ENCODE measurements at regions not wholly inside any gene's neighbourhood (a gene's known extent, or its start where the extent isn't known, plus 50 kb on each side); places are given as distances from the start of the nearest gene placed in this dataset.

GRCh38 chr5:96200641-96201040 is 232.4 kb downstream of the PCSK1 start (continued):
- TF ChIP-seq ARID4B (CRISPR knock-in tag; IDR thresholded peaks at IDR 0.05; ENCODE audit: borderline replicate concordance) (no peak), E2F4 (CRISPR knock-in tag; IDR thresholded peaks at IDR 0.05; ENCODE audit: borderline replicate concordance, low read depth) (no peak), ZBTB21 (CRISPR knock-in tag; IDR thresholded peaks at IDR 0.05; ENCODE audit: borderline replicate concordance) (no peak), ATF3 (CRISPR knock-in tag; conservative IDR thresholded peaks at IDR 0.05) (no peak), FOXK1 (CRISPR knock-in tag; IDR thresholded peaks at IDR 0.05) (no peak), ESRRA (CRISPR knock-in tag; IDR thresholded peaks at IDR 0.05; ENCODE audit: borderline replicate concordance) (no peak), ZNF219 (CRISPR knock-in tag; IDR thresholded peaks at IDR 0.05; ENCODE audit: borderline replicate concordance) (no peak)

GRCh38 chr5:96199713-96200183 is 233.3 kb downstream of the PCSK1 start:
- Mint-ChIP-seq H3K27ac (no peak overlapping the region), H3K27me3 (ENCODE audit: low read depth) (no peaks in the 10 kb centered on the region), H3K4me1 (no peaks in the 10 kb centered on the region), H3K36me3 (no peaks in the 10 kb centered on the region), H3K4me3 (no peak overlapping the region), H3K9me3 (no peaks in the 10 kb centered on the region)
- ChIA-PET CTCF (no interaction called here), POLR2A (no interaction called here)
- TF ChIP-seq HMGXB4 (CRISPR knock-in tag; IDR thresholded peaks at IDR 0.05) (no peak), CBFB (CRISPR knock-in tag; IDR thresholded peaks at IDR 0.05; ENCODE audit: low read depth) (no peak), EMX1 (CRISPR knock-in tag; IDR thresholded peaks at IDR 0.05) (no peak), ZNF396 (CRISPR knock-in tag; IDR thresholded peaks at IDR 0.05; ENCODE audit: borderline replicate concordance) (no peak), CTCF (IDR thresholded peaks at IDR 0.05) (no peak), SMAD3 (CRISPR knock-in tag; IDR thresholded peaks at IDR 0.05; ENCODE audit: borderline replicate concordance) (no peak)
- no peak for DNase-seq (ENCODE audit: low spot score)
- ATAC-seq: no peak

- ATAC-seq (no peak), DNase-seq (ENCODE audit: low spot score) (no peak)
- no peaks in the 10 kb centered on the region for H3K9me3 Mint-ChIP-seq
- H3K4me1 Mint-ChIP-seq: no peaks in the 10 kb centered on the region
- H3K4me3 Mint-ChIP-seq: no peak overlapping the region
- H3K36me3 Mint-ChIP-seq: no peaks in the 10 kb centered on the region
- ChIA-PET POLR2A (no interaction called here), CTCF (no interaction called here)
- H3K27me3 Mint-ChIP-seq (ENCODE audit: low read depth): no peaks in the 10 kb centered on the region
- H3K27ac Mint-ChIP-seq: no peak overlapping the region
- TF ChIP-seq TEAD1 (CRISPR knock-in tag; IDR thresholded peaks at IDR 0.05): no peak
- TF ChIP-seq IRF2 (CRISPR knock-in tag; IDR thresholded peaks at IDR 0.05; ENCODE audit: borderline replicate concordance, low read depth): no peak
- TF ChIP-seq ZSCAN18 (CRISPR knock-in tag; IDR thresholded peaks at IDR 0.05): no peak
- TF ChIP-seq SMAD3 (CRISPR knock-in tag; IDR thresholded peaks at IDR 0.05; ENCODE audit: borderline replicate concordance): no peak
- no peak for TF ChIP-seq NFYB (CRISPR knock-in tag; conservative IDR thresholded peaks at IDR 0.05; ENCODE audit: low read depth)
- TF ChIP-seq ZNF425 (CRISPR knock-in tag; conservative IDR thresholded peaks at IDR 0.05): no peak
Observed at GRCh38 chr5:96198356-96199058, 234.5 kb downstream of the PCSK1 start.
